ENCODE measurements at regions not wholly inside any gene's neighbourhood (a gene's known extent, or its start where the extent isn't known, plus 50 kb on each side); places are given as distances from the start of the nearest gene placed in this dataset.

DNA sequence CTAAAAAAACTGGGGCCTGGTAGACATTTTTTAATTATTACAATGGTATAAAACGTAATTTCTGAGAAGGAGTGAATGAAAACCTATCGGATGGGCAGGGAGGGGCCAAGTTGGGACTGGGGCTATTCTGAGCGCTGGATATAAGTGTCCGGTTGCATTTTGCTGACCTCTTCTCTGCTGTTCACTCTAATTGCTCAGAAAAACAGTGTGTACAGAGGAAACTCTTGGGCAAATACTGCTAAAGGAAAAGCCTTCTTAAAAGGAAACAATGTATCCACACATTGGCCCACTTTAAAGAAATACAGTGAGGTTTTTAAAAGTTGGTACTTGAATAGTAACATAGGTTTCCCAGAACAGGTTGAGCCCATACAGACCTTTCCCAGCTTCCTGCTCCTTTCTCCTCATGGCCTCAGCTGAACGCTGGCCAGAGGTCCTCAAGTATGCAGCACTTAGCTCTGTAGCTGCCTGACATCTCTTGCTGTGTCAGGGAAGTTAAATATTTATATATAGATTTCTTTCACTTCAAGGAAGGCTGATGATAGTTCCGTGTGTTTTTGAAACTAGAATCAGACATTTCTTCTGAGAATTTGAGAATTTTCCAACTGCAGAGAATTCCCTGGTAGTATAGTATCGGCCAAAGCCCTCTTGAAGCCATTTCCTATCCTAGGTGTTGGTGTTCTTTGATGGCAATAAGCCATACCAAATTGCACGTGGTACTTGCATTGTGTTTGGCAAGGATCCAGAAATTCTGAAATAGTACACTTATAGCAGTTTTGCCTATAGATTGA, 97.1 kb upstream of the SLC4A4 start:
- no peak for DNase-seq (ENCODE audit: low spot score)

DNA sequence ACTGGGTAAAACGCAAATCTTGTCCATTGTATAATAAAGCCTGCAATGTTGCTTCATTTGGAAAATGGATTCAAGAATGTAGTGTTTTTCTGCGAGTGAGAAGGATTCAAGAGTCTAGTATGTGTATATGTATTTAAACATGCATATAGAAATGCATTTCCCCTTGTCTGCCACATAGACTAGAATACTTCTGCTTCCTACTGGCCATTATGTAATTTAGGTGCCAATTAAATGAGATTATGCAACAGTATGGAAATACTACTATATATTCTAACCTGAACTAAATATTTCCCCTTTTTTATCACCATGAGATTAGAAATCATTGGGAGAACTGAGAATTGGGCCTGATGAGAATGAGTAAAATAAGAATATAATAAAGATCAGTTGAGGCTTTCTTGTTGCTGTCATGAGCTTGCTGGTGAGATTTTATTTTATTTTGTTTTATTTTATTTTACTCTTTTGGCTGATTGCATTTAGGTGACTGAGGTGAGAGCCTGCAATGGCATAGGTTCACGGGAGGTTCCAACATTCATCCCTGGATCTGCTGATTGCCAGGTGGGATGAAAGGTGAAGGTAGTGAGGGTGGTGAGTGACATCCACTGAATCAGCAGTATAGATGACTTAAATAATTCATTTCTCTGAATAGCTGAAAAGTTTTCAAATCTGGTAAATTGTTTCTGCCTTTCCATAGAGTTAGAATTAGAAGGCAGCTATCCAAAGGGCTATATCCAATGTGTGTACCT, 95.6 kb upstream of the SLC4A4 start:
- no peak for DNase-seq (ENCODE audit: low spot score)

DNA sequence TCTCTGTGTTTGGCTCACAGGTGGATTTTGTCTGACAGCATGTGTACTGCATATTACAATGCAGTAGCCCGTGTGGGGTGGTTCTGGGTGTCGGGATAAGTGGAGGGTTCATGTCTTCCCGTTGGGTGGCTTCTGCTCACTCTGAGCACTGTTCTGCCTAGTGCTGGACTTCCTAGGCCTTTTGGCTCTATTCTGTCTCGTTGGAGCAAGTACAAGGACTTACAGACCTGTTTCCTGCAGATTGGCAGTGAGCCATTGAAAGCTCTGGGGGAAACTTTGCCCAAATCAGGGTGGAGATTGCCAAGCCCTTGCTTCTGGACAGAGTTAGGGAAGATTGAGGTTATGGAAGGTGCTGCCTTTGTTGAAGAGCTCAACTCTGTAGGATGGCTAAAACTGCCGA, 91.1 kb upstream of the SLC4A4 start:
- DNase-seq (ENCODE audit: low spot score), result no peak

DNA sequence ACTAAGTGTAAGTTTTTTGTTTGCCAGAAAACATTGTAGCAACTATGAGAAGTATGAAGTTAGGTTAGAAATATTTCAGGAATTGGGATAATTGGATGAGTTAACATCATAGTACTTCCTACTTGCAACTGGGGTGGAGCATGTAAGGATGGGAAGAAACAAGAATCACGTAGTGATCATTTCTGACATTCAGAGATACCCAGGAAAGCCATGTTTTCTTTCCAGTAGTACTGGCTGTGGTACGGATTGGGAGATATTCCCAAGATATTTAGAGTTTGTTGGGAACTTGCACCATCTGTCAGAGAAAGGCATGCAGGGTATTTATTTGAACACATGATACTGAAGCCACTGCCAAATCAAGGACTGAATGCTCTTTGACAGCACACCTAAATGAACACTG, 87.6 kb upstream of the SLC4A4 start:
- no peak for DNase-seq (ENCODE audit: low spot score)

DNA sequence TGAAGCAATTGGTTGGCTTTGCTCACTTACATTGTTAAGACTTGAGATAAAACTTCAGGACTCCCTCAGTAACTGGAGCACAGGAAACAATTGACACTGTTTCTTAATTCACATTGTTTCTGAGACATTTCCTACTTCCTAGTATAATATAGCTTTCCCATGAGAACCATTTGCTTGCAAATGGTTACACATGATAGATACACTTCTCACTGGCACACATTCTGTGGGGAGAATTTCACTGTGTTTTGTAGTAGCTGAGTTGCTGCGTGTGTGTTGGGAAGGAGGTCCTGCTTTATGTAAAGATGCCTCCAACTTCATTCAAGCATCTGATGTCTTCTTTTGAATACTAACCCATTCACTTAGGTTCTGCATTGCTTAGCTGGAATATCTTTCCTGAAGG, 85.3 kb upstream of the SLC4A4 start:
- DNase-seq (ENCODE audit: low spot score), result no peak

DNA sequence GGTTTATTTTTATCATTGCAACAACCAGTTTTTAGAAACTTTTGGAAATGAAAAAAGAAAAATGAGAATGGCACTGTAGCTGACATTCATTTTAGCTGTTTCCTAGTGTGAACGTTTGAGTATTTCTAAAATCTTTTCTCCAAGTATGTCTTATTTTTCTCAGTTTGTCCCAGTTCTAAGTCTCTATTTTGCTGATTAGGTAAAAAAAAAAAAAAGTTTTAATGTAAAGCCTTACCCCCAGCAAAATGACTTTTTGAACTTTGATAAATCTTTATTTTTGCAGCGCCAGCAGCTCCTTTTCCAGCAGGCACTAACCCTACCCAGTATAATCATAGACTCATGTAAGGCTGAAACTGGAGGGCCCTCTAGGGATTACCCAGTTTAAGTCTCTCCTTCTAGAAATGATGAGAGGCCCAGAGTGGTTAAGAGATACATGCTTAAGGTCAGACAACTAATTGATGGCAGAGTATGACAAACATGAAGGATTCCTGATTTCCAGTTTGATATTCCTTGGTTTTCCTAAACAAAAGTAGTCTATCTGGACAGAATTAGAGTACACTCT, 84.3 kb upstream of the SLC4A4 start:
- no peak for DNase-seq (ENCODE audit: low spot score)

DNA sequence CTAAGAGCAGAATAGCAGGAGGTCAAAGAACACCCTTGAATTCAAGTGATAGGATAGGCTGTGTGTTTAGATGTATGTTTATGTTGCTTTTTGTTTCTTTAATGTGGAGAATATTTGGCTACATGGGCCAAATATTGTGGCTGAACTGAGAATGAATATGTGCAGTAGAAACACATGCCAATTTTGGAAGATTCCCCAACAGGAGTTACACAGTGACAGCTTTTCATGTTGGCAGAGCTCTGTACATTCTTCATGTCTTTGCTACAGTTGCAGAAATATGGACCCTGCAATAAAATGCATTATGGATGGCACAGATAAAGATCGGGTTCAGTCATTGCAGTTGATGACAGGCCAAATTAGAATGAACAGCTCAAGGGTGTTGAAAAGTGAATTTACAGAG, 82.8 kb upstream of the SLC4A4 start:
- DNase-seq (ENCODE audit: low spot score), result no peak

DNA sequence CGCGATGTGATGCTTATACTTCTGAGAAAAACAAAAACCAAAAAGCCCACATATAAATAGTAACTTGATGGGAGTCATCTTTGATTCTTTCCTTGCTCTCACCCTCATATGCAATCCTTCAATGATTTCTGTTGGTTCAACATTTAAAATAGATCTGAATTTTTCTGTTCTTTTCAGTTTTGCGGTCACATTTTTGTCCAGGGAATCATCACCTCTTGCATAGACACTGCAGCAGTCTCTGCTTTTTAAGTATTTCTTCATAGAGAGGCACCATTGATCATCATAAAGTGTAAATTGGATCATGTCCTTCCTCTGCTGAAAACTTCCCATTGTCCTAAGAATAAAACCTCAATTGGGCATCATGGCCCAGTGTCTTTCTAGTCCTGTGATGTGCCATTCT, 81.1 kb upstream of the SLC4A4 start:
- no peak for DNase-seq (ENCODE audit: low spot score)

DNA sequence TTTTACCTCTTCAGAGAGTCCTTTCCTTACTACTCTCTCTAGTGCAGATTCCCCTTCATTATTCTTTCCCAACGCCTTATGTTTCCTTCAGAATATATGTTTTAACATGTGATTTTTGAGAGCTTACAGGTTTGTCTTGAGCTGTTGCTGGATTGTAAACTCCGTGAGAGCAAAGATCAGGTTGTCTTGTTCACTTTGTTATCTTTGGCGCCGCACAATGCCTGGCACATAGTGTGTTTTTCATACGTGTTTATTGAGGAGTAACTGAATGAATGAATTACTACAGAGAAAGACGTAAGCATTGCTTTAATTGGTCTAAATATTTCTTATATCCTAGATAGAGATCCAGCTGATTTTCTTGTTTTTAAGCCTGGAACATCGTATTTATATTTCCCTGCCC, 80.5 kb upstream of the SLC4A4 start:
- no peak for DNase-seq (ENCODE audit: low spot score)

DNA sequence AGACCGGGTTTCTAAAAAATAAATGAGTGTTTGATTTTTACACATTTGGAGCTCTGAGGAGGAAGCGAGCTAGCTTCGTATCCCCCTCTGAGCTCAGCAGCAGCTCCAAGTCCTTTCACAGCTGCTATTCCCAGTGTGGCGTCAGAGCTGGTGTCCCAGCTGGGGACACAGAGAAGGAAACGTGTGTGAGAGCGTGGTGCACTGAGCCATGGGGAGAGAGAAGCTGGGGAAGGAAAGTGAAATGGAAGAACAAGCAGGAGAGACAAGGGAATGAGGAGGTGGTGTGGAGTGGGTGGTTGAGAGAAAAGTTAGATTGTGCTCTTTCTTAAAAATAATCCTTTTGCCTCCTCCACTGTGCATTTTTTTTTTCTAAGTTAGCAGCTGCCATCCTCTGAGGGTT, 79.5 kb upstream of the SLC4A4 start:
- DNase-seq (ENCODE audit: low spot score), result no peak

DNA sequence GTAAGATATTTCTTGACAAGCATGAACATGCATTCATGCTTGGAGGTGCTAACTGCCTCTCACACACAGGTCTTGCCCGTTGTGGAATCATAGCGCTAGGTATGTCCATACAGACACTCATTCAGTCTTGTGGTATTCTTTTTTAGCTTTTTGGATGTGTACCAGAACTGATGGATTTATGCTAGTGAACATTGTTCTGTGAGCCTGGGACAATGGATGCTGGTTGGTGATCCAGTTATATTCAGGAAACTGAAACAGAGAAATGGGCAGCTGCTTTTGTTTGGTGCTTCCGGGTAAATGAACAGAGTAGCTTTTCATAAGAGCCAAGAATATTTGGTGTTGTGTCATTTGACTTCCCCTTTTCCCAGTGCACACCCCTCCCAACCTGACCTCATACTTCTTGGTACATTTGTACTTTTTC, 78.9 kb upstream of the SLC4A4 start:
- DNase-seq (ENCODE audit: low spot score), result no peak

DNA sequence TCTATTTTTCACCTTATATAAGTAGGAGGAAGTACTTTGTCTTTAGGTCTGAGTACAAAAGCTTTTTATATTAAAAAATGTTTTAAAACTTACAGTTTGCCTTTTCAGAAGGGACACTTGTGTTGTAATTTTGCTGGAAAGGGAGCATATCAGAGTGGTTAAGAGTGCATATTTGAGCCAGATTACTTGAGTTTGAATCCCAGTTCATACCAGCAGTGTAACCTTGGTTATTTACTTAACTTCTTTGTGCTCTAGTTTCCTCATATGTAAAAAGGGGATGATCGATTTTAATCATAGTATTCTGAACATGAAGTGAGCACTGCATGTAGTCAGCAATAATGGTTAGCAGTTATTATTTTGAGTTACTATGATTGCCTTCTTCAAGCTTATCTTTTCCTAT, 78.3 kb upstream of the SLC4A4 start:
- DNase-seq (ENCODE audit: low spot score), result no peak

DNA sequence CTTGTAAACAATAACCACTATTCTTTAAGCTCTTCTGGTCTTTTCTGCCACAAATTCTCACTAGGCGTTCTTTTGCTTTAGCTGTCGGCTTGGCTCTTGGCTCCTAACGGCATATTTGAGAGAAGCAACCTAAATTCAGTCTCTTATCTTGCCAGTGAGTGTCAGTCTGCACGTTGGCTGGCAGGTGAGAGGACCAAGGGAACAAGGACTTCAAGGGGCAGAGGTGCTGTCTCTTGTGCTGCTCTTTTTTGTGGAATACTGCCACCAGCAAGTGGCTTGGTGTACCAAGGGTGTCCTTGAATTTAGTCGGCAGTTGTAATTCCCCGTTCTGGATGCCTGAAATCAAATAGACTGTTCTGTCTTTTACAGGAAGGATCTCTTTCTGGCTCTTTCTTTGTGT, 77.8 kb upstream of the SLC4A4 start:
- DNase-seq (ENCODE audit: low spot score), result no peak

DNA sequence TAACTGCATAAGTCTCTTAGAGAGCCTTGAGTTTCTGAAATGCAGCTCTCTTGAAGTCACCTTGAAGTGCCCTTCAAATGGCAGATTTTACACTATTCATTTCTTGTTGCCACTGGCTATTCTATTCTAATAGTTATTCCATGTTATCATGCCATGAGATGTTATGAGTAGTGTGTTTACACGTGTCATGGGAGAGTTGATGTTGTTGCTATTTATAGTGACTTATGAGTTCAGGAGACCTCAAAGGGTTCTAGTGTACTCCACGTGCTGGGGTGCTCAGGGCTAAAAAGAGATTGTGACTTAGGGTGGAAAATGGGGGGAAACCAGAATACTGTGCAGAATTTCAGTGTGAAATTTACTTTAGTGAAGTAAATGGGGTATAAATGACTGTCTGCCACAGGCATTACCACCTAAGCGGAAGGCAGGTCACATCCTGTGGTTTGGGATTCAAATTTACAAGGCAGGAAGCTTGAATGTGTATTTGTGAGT, 77.1 kb upstream of the SLC4A4 start:
- DNase-seq (ENCODE audit: low spot score), result no peak

DNA sequence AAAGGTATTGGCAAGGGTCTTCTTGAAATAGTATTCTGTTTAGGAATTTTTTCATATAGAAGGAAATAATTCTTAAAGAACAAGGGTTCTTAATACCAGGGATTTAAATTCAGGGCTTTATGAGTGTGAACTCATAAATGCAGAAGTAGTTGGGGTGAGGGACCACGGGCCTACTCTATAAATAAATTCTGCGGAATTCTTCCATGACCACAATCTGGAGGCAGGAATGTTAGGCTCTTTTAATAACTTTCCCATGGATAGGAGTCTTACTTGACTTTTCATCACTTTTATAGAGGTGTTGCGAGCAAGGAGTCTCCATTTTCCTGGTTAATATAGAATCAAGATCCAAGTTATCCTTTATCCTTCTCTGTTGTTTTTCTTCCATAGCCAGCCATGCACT, 76.7 kb upstream of the SLC4A4 start:
- DNase-seq (ENCODE audit: low spot score), result peak; percentile 27

DNA sequence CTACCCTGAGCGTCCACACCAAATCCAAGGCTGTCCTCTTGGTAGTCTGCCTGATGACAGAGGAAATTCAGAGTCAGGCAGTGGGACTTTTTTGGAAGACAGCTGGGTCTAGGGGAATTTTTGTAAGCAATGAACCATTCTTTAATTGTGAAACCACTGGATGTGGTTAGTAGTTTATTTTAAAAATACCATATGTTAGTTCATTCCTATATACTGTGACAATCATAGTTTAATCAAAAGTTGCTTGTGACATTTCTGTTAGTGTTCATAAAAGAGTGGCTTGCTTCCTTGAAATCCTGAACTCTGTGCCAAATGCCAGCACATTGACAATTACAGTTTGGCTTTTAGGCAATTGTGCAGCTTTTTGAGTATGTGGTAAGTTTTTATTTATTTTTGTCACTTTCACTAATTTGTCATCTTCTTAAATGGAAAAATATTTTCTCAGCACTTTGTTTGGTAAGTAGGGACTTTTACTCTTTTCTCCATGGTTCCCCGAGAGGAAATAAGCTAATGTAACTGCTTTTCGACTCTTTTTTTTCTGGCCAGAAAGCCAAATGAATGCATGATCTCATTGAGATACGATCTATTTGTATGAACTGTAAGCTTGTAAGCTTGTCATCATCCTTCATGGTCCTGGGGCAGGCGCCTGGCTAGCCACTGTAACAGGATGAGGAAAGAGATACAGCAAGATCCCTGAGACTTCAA, 72.6 kb upstream of the SLC4A4 start:
- DNase-seq (ENCODE audit: low spot score), result no peak

DNA sequence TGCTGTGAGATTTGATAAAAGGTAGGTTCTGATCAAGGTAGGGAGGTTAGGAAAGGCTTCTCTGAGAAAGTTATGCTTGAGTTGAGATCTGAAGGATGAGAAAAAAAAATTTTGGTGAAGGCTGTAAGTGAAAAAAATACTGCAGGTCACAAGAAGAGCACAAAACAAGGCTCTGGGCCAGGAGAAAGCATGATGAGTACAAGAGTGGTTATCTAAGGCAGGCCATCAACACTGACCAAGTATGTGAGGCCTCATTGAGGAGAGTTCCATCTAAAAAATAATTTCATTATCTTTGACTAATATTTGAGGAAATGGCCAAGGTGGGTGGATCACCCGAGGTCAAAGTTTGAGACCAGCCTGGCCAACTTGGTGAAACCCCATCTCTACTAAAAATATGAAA, 71.6 kb upstream of the SLC4A4 start:
- no peak for DNase-seq (ENCODE audit: low spot score)

DNA sequence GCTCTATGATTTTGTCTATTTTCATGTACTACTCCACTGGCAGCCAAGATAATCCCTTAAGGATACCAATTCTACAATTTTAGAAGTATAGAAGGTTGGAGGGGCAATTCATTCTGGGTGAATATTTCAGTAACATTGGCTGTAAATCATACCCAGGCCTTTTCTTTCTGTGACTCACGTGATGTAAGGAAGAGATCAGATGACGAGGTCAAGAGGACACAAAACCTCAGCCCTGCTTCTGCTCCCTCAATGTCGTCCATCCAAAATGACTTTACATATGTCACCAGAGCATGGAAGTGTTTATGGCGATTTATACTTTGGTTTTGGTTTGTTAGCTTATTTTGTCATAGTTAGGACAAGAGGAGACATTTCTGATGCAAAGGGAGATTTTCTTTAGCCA, 70.7 kb upstream of the SLC4A4 start:
- DNase-seq (ENCODE audit: low spot score), result peak; percentile 7

DNA sequence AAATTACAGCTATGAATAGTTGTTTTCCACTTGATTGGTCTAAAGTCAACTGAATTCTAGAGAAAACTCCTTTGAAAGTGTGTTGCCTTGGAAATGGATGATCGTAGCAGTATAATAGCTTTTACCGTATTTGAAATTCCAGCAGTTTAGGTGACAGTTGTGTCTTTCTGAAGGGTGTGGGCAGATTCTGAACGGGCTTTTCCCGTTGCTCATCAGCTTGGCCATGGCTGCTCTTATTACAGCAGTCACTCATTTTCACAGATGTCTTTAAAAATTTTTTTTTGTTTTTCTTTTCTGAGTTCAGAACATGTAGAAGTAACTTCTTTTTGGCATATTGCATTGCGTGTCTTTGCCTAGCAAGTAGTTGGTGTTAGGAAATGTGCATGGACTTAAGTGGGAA, 69.6 kb upstream of the SLC4A4 start:
- DNase-seq (ENCODE audit: low spot score), result no peak

DNA sequence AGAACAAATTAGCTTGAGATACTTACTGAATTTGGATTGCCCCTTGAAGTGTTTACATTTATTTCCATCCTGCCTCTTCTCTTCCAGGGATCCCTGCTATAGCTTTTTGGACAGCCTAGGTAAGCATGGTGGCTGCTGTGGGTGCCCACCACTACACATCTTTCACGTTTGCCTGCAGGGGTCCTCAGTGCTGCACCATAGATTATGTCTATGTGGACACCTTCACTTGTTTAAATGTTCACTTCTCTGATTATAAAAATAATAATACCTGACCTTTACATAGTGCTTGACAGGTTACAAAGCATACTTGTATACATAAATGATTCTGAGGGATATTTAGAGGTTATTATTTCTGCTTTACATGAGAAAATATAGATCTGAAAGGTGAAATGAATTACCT, 67.9 kb upstream of the SLC4A4 start:
- DNase-seq (ENCODE audit: low spot score), result no peak

DNA sequence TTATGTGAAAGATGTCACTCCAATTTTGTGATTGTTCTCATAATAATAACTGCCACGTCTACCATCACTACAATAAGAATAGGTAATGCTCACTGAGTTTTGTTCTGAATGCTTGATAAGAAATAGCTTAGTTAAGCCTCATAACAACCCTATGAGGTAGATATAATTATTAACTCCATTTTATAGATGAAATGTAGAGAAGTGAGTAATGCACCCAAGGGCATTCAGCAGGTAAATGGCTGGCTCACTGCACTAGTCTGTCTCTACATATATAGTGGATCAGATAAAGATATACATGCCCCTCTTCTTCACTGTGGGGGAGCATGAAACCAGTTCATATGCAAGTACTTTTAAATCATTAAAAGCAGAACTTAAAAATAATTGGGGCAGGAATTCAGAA, 65.8 kb upstream of the SLC4A4 start:
- DNase-seq (ENCODE audit: low spot score), result no peak

DNA sequence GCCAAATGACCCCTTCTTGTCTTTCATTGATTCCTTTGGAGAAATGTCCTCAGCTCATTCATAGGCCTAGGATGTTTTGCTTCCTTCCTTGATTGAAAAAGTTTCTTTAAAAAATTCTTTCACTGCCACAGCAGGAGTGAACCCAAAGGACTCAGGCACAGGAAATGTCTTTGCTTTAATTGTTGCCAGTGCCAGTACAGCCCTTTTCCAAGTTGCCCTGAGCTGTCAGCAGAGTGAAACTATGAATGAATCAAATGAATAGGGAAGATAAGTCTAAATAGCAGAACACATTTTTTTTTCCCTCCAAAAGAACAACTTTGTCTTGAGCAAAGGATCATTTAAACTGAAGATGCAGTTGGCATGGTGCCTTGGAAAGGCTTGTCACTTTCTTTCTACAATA, 63.8 kb upstream of the SLC4A4 start:
- DNase-seq (ENCODE audit: low spot score), result no peak

DNA sequence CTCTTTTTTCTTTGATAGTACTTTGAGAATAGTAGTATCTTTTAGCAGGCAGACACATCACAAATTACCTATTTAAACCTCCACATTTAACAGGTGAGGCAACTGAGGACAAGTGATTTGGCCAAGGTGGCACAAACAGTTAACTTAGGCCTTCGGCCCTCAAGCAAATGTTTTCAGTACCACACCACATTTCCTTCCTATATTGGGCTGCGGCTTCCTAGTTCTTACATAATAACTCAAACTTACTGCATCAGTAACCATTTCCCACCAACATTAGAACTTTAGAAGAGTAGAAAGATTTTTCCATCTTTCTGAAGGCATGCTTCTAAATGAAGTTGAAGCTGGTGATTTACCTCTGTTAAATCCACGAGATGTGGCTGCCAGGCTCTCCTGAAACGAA, 63.2 kb upstream of the SLC4A4 start:
- DNase-seq (ENCODE audit: low spot score), result no peak
